HUES64 (cell line): ENCODE measurements at regions not wholly inside any gene's neighbourhood (a gene's known extent, or its start where the extent isn't known, plus 50 kb on each side); places are given as distances from the start of the nearest gene placed in this dataset.

Experiments
- H3K27ac ChIP-seq: 2 replicates; pipeline ENCODE4 v1.7.0; 2013; ENCODE audit warnings: low read depth, low read length, inconsistent platforms
- H3K27me3 ChIP-seq: 2 replicates; pipeline ENCODE4 v1.6.1; 2013; ENCODE audit warnings: mild to moderate bottlenecking, low read length; ENCODE audit not compliant: insufficient read depth
- H3K36me3 ChIP-seq: 2 replicates; pipeline ENCODE4 v1.6.1; 2013; ENCODE audit warnings: mild to moderate bottlenecking, low read length; ENCODE audit not compliant: insufficient read depth
- H3K4me1 ChIP-seq: 2 replicates; pipeline ENCODE4 v1.6.1; 2013; ENCODE audit warnings: mild to moderate bottlenecking, low read length, moderate library complexity; ENCODE audit not compliant: insufficient read depth
- H3K4me3 ChIP-seq: 2 replicates; pipeline ENCODE4 v1.5.1; 2013; ENCODE audit warnings: mild to moderate bottlenecking, low read length, moderate library complexity
- H3K9ac ChIP-seq: 2 replicates; pipeline ENCODE4 v1.6.1; 2013; ENCODE audit warnings: mild to moderate bottlenecking, low read depth, low read length
- H3K9me3 ChIP-seq: 2 replicates; pipeline ENCODE4 v1.6.1; 2013; ENCODE audit warnings: low read depth, low read length; ENCODE audit not compliant: insufficient read depth
- WGBS: fragments of 150-250, 120-280 bp; methylation state at CpG from one replicate; pipeline ENCODE4 v1.1.7; 2013; ENCODE audit warnings: missing lambda C conversion rate; 5-methylcytosine and 5-hydroxymethylcytosine counted together

DNA sequence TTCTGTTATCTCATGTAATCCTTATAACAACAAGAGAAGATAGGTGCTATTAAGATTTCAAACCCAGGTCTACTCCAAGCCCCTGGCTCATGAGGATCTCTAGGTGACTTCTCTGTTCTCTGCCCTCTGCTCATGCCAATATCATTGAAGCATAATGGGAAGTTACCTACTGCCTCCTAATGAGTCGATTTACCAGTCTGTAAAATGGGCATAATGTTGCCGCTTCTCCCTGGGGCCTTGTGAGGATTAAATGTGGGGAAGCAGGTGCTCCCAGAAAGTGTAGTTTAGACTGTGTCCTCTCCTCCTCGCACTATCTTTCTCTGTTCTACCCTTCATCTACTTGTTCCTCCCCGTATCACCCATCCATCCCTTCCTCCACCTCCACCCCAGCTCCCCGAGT lies 169.2 kb upstream of the LHX5 start:
- Histone ChIP-seq H3K27ac (no peak overlapping the region), H3K4me3 (no peak overlapping the region), H3K9me3 (no peaks in the 10 kb centered on the region), H3K36me3 (no peaks in the 10 kb centered on the region), H3K9ac (no peak overlapping the region), H3K27me3 (no peaks in the 10 kb centered on the region), H3K4me1 (peaks cover 4% of the 10 kb centered on the region; the same call in 1 of the 2 replicates)
- WGBS = 76% methylated on average over 5 of the region's 5 CpGs

DNA sequence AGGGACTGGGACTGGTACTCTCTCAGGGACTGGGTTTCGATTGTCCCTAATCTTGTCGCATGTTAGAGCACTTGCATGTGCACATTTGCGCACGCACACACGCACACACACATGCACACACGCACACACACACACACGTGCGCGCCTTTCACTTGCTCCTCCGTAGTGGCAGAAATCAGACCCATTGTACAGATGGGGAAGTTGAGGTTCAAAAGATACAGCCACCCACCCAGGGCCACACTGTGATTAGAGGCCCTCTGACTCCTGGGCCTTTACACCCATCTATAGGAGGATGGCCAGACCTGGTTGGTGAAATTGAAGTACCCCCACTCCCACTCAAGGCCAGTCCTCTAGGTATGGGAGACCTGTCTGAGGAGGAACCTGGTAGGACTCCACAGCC lies 167.8 kb upstream of the LHX5 start:
- WGBS = 81% methylated on average over 10 of the region's 10 CpGs
- no peaks in the 10 kb centered on the region for H3K27me3 ChIP-seq
- peaks cover 4% of the 10 kb centered on the region; the same call in 1 of the 2 replicates for H3K4me1 ChIP-seq
- no peaks in the 10 kb centered on the region for H3K9me3 ChIP-seq
- no peak overlapping the region for H3K9ac ChIP-seq
- H3K36me3 ChIP-seq = no peaks in the 10 kb centered on the region
- no peak overlapping the region for H3K27ac ChIP-seq
- no peak overlapping the region for H3K4me3 ChIP-seq

DNA sequence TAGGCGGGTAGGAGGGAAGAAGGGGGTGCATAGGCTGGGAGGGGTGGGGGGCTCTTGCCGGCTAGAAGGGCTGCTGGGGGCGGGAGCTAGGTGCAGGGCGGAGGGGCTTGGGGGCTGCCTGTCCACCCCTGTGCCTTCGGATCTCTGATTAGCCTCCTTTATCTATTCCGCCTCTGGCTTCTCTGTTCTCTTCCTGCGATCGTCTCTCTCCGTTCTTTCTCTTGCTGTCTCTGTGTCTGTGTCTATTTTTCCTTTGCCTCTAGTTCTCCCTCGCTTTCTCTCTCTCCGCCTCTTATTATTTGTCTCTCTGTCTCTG lies 166.7 kb upstream of the LHX5 start:
- H3K27ac ChIP-seq = no peak overlapping the region
- no peaks in the 10 kb centered on the region for H3K27me3 ChIP-seq
- peak overlapping the region; percentile 35 for H3K4me3 ChIP-seq
- H3K9ac ChIP-seq = no peak overlapping the region
- H3K9me3 ChIP-seq = no peaks in the 10 kb centered on the region
- H3K4me1 ChIP-seq = peaks cover 4% of the 10 kb centered on the region; the same call in 1 of the 2 replicates
- WGBS = 15% methylated on average over 11 of the region's 11 CpGs
- no peaks in the 10 kb centered on the region for H3K36me3 ChIP-seq

DNA sequence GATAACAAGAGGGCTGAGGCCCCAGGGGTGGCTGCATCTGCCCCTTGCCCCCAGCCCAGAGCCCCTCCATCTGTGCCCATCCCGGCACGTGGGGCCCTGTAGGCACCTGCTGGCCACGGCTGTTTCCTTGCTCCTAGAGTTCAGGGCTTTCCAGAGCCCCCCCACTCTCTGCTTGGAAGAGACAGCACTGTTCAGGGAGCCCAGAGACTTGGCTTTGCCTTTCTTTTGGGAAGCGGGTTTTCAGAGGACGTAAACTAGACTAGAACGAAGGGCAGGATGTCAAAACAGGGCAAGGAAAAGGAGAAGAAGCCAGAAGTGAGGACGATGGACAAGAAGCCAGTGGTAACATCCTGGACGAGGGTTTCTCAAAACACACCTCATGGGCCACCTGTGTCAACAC lies 163.3 kb upstream of the LHX5 start:
- H3K27ac ChIP-seq = no peak overlapping the region
- H3K9ac ChIP-seq = no peak overlapping the region
- peaks cover 10% of the 10 kb centered on the region; the same call in 1 of the 2 replicates for H3K9me3 ChIP-seq
- no peaks in the 10 kb centered on the region for H3K36me3 ChIP-seq
- H3K4me3 ChIP-seq = no peak overlapping the region
- H3K27me3 ChIP-seq = no peaks in the 10 kb centered on the region
- WGBS = 79% methylated on average over 8 of the region's 8 CpGs
- peaks cover 4% of the 10 kb centered on the region; the same call in 1 of the 2 replicates for H3K4me1 ChIP-seq

GRCh38 chr12:113634474-113634873 lies 162.8 kb upstream of the LHX5 start:
- Histone ChIP-seq H3K9ac (no peak overlapping the region), H3K27ac (no peak overlapping the region), H3K36me3 (no peaks in the 10 kb centered on the region), H3K4me1 (peaks cover 4% of the 10 kb centered on the region; the same call in 1 of the 2 replicates), H3K4me3 (no peak overlapping the region), H3K9me3 (peaks cover 10% of the 10 kb centered on the region; the same call in 1 of the 2 replicates), H3K27me3 (no peaks in the 10 kb centered on the region)
- WGBS = 75% methylated on average over 6 of the region's 6 CpGs

DNA sequence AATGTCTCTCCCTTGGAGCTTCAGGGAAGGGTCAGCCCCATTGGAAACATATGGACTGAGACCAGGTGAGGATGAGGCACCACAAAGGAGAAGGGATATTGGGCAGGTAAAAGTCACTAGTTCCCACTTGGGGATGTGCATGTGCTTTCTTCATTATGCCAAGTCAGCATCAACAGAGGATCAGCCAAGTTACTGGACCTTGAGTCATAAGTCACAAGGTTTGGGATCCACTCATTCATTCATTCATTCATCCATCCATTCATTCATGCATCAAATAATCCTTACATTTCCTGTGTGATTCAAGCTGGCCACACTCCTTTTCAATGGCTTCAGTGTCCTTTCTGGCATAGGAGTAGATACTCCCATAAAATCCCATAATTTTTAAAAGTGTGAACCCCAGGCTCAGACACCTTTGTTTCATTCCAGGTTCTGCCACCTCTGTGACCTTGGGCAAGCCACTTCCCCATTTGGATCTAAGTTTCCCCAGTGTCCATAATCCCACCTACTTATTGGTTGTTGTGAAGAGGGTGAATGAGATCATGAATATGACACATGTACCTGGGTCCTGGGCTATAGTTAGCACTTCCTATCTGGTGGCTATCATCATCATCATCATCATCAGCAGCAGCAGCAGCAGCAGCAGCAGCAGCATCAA lies 162.1 kb upstream of the LHX5 start:
- no peak overlapping the region for H3K4me3 ChIP-seq
- no peaks in the 10 kb centered on the region for H3K36me3 ChIP-seq
- no peak overlapping the region for H3K27ac ChIP-seq
- no peak overlapping the region for H3K9ac ChIP-seq
- peaks cover 4% of the 10 kb centered on the region; the same call in 1 of the 2 replicates for H3K4me1 ChIP-seq
- no peaks in the 10 kb centered on the region for H3K27me3 ChIP-seq
- H3K9me3 ChIP-seq = peaks cover 10% of the 10 kb centered on the region; the same call in 1 of the 2 replicates

DNA sequence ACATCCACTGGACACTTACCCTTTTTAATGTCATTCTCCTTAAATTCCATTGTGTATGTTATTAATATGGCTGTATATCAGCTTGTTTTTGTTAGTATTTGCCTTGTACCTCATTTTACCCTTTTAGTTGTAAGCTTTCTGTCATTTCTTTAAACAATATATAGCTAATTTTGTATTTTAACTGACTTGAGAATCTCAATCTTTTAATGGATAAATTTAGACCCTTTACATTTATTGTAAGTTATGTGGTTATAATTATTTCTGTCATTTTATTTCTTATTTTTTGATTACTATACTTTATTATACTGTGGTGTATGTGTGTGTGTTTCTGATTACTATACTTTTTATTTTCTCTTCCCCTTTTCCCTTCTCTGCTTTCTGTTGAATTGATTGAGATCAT lies 159.0 kb upstream of the LHX5 start:
- Histone ChIP-seq H3K9me3 (peaks cover 16% of the 10 kb centered on the region), H3K36me3 (no peaks in the 10 kb centered on the region), H3K27me3 (no peaks in the 10 kb centered on the region), H3K9ac (no peak overlapping the region), H3K4me3 (no peak overlapping the region), H3K4me1 (peaks cover 4% of the 10 kb centered on the region; the same call in 1 of the 2 replicates), H3K27ac (no peak overlapping the region)

GRCh38 chr12:113625499-113625898 lies 153.8 kb upstream of the LHX5 start:
- no peaks in the 10 kb centered on the region for H3K27me3 ChIP-seq
- H3K9ac ChIP-seq = no peak overlapping the region
- no peak overlapping the region for H3K27ac ChIP-seq
- no peaks in the 10 kb centered on the region for H3K4me1 ChIP-seq
- H3K36me3 ChIP-seq = no peaks in the 10 kb centered on the region
- 94% methylated on average over 2 of the region's 2 CpGs for WGBS
- peaks cover 23% of the 10 kb centered on the region for H3K9me3 ChIP-seq
- H3K4me3 ChIP-seq = no peak overlapping the region

- Histone ChIP-seq H3K9ac (no peak overlapping the region), H3K27ac (no peak overlapping the region), H3K4me1 (peaks cover 2% of the 10 kb centered on the region; the same call in 1 of the 2 replicates), H3K4me3 (no peak overlapping the region), H3K9me3 (peaks cover 20% of the 10 kb centered on the region), H3K36me3 (no peaks in the 10 kb centered on the region), H3K27me3 (no peaks in the 10 kb centered on the region)
- 56% methylated on average over 10 of the region's 10 CpGs for WGBS
Observed at GRCh38 chr12:113622410-113622809, 150.7 kb upstream of the LHX5 start.

- no peak overlapping the region for H3K4me3 ChIP-seq
- peaks cover 2% of the 10 kb centered on the region; the same call in 1 of the 2 replicates for H3K4me1 ChIP-seq
- no peak overlapping the region for H3K9ac ChIP-seq
- peaks cover 12% of the 10 kb centered on the region for H3K9me3 ChIP-seq
- 81% methylated on average over 6 of the region's 6 CpGs for WGBS
- H3K36me3 ChIP-seq = no peaks in the 10 kb centered on the region
- H3K27me3 ChIP-seq = no peaks in the 10 kb centered on the region
- no peak overlapping the region for H3K27ac ChIP-seq
Observed at GRCh38 chr12:113620437-113620976, 148.8 kb upstream of the LHX5 start.

GRCh38 chr12:113619202-113619601 lies 147.5 kb upstream of the LHX5 start:
- WGBS = 90% methylated on average over 4 of the region's 5 CpGs

More at GRCh38 chr12:113619202-113619601, 147.5 kb upstream of the LHX5 start:
- Histone ChIP-seq H3K36me3 (no peaks in the 10 kb centered on the region), H3K27ac (no peak overlapping the region), H3K4me3 (no peak overlapping the region), H3K4me1 (peaks cover 2% of the 10 kb centered on the region; the same call in 1 of the 2 replicates), H3K9ac (no peak overlapping the region), H3K9me3 (no peaks in the 10 kb centered on the region), H3K27me3 (no peaks in the 10 kb centered on the region)
